SK-N-SH (cell line): ENCODE measurements at regions not wholly inside any gene's neighbourhood (a gene's known extent, or its start where the extent isn't known, plus 50 kb on each side); places are given as distances from the start of the nearest gene placed in this dataset.
"Not testable (repeated sequence)": the region's sequence is repeated elsewhere in the genome, so short reads cannot be mapped to it uniquely, and the experiment has no call there.

ENCODE experiments used
- CTCF ChIA-PET: fragments of 300-600, 350-600 bp; formaldehyde crosslinking; extraction: SDS; loops from one replicate; lab custom pipeline; 2021; lab: Yijun Ruan, JAX
- POLR2A ChIA-PET: fragments of 350-600 bp; sonication (Branson Sonifier 250); formaldehyde crosslinking; extraction: SDS; loops from one replicate; lab custom pipeline; 2020; ENCODE audit warnings: antibody characterized with exemption, inconsistent platforms; lab: Yijun Ruan, JAX
- DNase-seq: peaks from one replicate; pipeline ENCODE4 v3.0.0; 2012
- H2AFZ ChIP-seq: fragments of 200-600 bp; sonication (generic); 2 replicates; pipeline ENCODE4 v1.8.1; 2016; ENCODE audit warnings: antibody characterized with exemption, mild to moderate bottlenecking, low read depth
- H3F3A ChIP-seq: fragments of 200-600 bp; sonication (generic); replicated peaks from 2 replicates; pipeline ENCODE3; 2016; ENCODE audit warnings: antibody characterized with exemption, mild to moderate bottlenecking; ENCODE audit not compliant: insufficient read depth
- H3K27ac ChIP-seq, 2 experiments: fragments of 200-500 bp in 1 of 2; fragments of 200-600 bp in 1 of 2; sonication (Bioruptor generic) in 1 of 2; sonication (generic), shearing (Covaris generic) in 1 of 2; 2 replicates each; pipeline versions ENCODE4 v1.5.1 to v1.6.1; 2014 to 2016; ENCODE audit warnings: low read depth in 2 of 2, inconsistent platforms in 1 of 2, low read length in 1 of 2, mild to moderate bottlenecking in 1 of 2, mixed read lengths in 1 of 2
- H3K27me3 ChIP-seq: fragments of 200-600 bp; sonication (generic), shearing (Covaris generic); 2 replicates; pipeline ENCODE4 v1.6.1; 2016; ENCODE audit warnings: mixed run types; ENCODE audit not compliant: insufficient read depth
- H3K36me3 ChIP-seq, 2 experiments: fragments of 200-500 bp in 1 of 2; fragments of 200-600 bp in 1 of 2; sonication (Bioruptor generic) in 1 of 2; sonication (generic) in 1 of 2; replicated peaks in 1 of 2; 2 replicates each; pipeline versions ENCODE3 to v1.5.1; 2014 to 2016; ENCODE audit warnings: low read length in 1 of 2, mild to moderate bottlenecking in 1 of 2; ENCODE audit not compliant: insufficient read depth in 2 of 2, control insufficient read depth in 1 of 2
- H3K4me1 ChIP-seq, 2 experiments: fragments of 200-500 bp in 1 of 2; fragments of 200-600 bp in 1 of 2; sonication (Bioruptor generic) in 1 of 2; sonication (generic), shearing (Covaris generic) in 1 of 2; 2 replicates each; pipeline versions ENCODE4 v1.5.1 to v1.6.1; 2014 to 2016; ENCODE audit warnings: low read depth in 1 of 2, low read length in 1 of 2, mixed run types in 1 of 2; ENCODE audit not compliant: insufficient read depth in 2 of 2, control insufficient read depth in 1 of 2
- H3K4me2 ChIP-seq: fragments of 200-600 bp; sonication (generic), shearing (Covaris generic); 2 replicates; pipeline ENCODE4 v1.6.1; 2017; ENCODE audit warnings: mixed run types
- H3K4me3 ChIP-seq, 2 experiments: fragments of 200-500 bp in 1 of 2; fragments of 200-600 bp in 1 of 2; sonication (Bioruptor generic) in 1 of 2; sonication (generic), shearing (Covaris generic) in 1 of 2; 2 replicates each; pipeline versions ENCODE4 v1.5.1 to v1.8.1; 2014 to 2016; ENCODE audit warnings: low read depth in 2 of 2, inconsistent platforms in 1 of 2, low read length in 1 of 2, mild to moderate bottlenecking in 1 of 2, mixed read lengths in 1 of 2, moderate library complexity in 1 of 2
- H3K79me2 ChIP-seq: fragments of 200-600 bp; sonication (generic); 2 replicates; pipeline ENCODE4 v1.8.1; 2017; ENCODE audit warnings: mild to moderate bottlenecking; ENCODE audit not compliant: insufficient read depth
- H3K9ac ChIP-seq: fragments of 200-600 bp; sonication (generic); 2 replicates; pipeline ENCODE4 v1.6.1; 2017; ENCODE audit warnings: mixed run types
- H3K9me2 ChIP-seq: fragments of 200-600 bp; sonication (generic); 2 replicates; pipeline ENCODE4 v1.6.1; 2017; ENCODE audit warnings: mixed run types
- H3K9me3 ChIP-seq: fragments of 200-600 bp; sonication (generic); 2 replicates; pipeline ENCODE4 v1.6.1; 2017; ENCODE audit warnings: mixed run types, mild to moderate bottlenecking, moderate library complexity
- H4K20me1 ChIP-seq: fragments of 200-600 bp; sonication (generic); 2 replicates; pipeline ENCODE4 v1.6.1; 2017; ENCODE audit warnings: mild to moderate bottlenecking, mixed run types; ENCODE audit not compliant: insufficient read depth
- CHD2 ChIP-seq: fragments of 150-350 bp; IDR thresholded peaks from 2 replicates; pipeline ENCODE4 v1.6.1; 2018; ENCODE audit warnings: low read length; ENCODE audit not compliant: partially characterized antibody
- EZH2phosphoT487 ChIP-seq: fragments of 200-600 bp; sonication (generic); IDR thresholded peaks from 2 replicates; pipeline ENCODE4 v1.6.1; 2017; ENCODE audit warnings: low read depth, mixed run types, mild to moderate bottlenecking, antibody characterized with exemption, moderate library complexity, borderline replicate concordance
- FOXJ3 ChIP-seq: sonication (generic); formaldehyde crosslinking; IDR thresholded peaks from 2 replicates; pipeline ENCODE4 v1.5.1; 2020; ENCODE audit warnings: mild to moderate bottlenecking, missing genetic modification reagents
- GATA2 ChIP-seq: sonication (generic); formaldehyde crosslinking; IDR thresholded peaks from 2 replicates; pipeline ENCODE4 v1.5.0; 2020; ENCODE audit warnings: mild to moderate bottlenecking, missing genetic modification reagents
- MAX ChIP-seq: IDR thresholded peaks from 2 replicates; pipeline ENCODE4 v1.4.0; 2012; ENCODE audit warnings: low read depth
- NFIC ChIP-seq: IDR thresholded peaks from 2 replicates; pipeline ENCODE4 v1.4.0; 2012; ENCODE audit warnings: borderline replicate concordance
- PBX3 ChIP-seq: IDR thresholded peaks from 2 replicates; pipeline ENCODE4; 2012
- RAD21 ChIP-seq: IDR thresholded peaks from 2 replicates; pipeline ENCODE4 v1.6.1; 2012; ENCODE audit warnings: mild to moderate bottlenecking, low read length
- RCOR1 ChIP-seq: fragments of 150-350 bp; IDR thresholded peaks from 2 replicates; pipeline ENCODE4 v1.6.1; 2017; ENCODE audit warnings: antibody characterized with exemption, low read length
- TCF12 ChIP-seq: IDR thresholded peaks from 2 replicates; pipeline ENCODE4 v1.4.0; 2012
- USF2 ChIP-seq: fragments of 150-350 bp; IDR thresholded peaks from 2 replicates; pipeline ENCODE4 v1.6.1; 2017; ENCODE audit warnings: antibody characterized with exemption, low read length, low read depth, borderline replicate concordance
- ZBTB33 ChIP-seq: IDR thresholded peaks from 2 replicates; pipeline ENCODE4 v1.4.0; 2012; ENCODE audit warnings: low read depth, borderline replicate concordance
- WGBS: methylation state at CpG from one replicate; pipeline ENCODE4 v1.1.6; 2017; ENCODE audit warnings: low lambda C conversion rate; 5-methylcytosine and 5-hydroxymethylcytosine counted together

- ChIA-PET POLR2A (no interaction called here), CTCF (no interaction called here)
- no peaks in the 10 kb centered on the region for H3K79me2 ChIP-seq
- no peak overlapping the region for H3K4me2 ChIP-seq
- no peaks in the 10 kb centered on the region for H3K4me1 ChIP-seq
- no peak overlapping the region for H2AFZ ChIP-seq
- no peaks in the 10 kb centered on the region for H3K9me2 ChIP-seq
- 0% methylated on average over 1 of the region's 1 CpG for WGBS
- no peak for TF ChIP-seq NFIC
- TF ChIP-seq MAX, result no peak
- TF ChIP-seq ZBTB33, result no peak
- TF ChIP-seq USF2, result no peak
- TF ChIP-seq RCOR1, result no peak
- TF ChIP-seq FOXJ3, result no peak
- TF ChIP-seq GATA2 (CRISPR knock-in tag), result no peak
- no peak for TF ChIP-seq RAD21
- TF ChIP-seq PBX3, result no peak
- TF ChIP-seq TCF12, result no peak
- no peak for TF ChIP-seq EZH2phosphoT487
- TF ChIP-seq CHD2, result no peak
- peaks cover 5% of the 10 kb centered on the region; the same call in 1 of the 2 replicates for H3K9me3 ChIP-seq
- H3K36me3 ChIP-seq, result no peaks in the 10 kb centered on the region
- no peak overlapping the region for H3K27ac ChIP-seq
- H3F3A ChIP-seq, result no peaks in the 10 kb centered on the region
- H3K27me3 ChIP-seq, result no peaks in the 10 kb centered on the region
- no peak overlapping the region for H3K4me3 ChIP-seq
- H4K20me1 ChIP-seq, result no peaks in the 10 kb centered on the region
- H3K9ac ChIP-seq, result no peak overlapping the region
- no peak for DNase-seq
Measured at GRCh38 chr12:60760965-60761364, 1165.1 kb downstream of the SLC16A7 start.

- H3K79me2 ChIP-seq, H3K4me1 ChIP-seq, H3K9me3 ChIP-seq, H3F3A ChIP-seq, DNase-seq, H3K27ac ChIP-seq, H2AFZ ChIP-seq, H3K9me2 ChIP-seq, H3K4me2 ChIP-seq, H3K36me3 ChIP-seq, H4K20me1 ChIP-seq, H3K27me3 ChIP-seq, H3K4me3 ChIP-seq, CTCF ChIA-PET, H3K9ac ChIP-seq, POLR2A ChIA-PET: not testable (repeated sequence)
- WGBS, result 0% methylated on average over 1 of the region's 1 CpG
Measured at GRCh38 chr12:60801166-60801565, 1205.3 kb downstream of the SLC16A7 start.
